Neural progenitor cell (in vitro differentiated cells): ENCODE measurements at regions not wholly inside any gene's neighbourhood (a gene's known extent, or its start where the extent isn't known, plus 50 kb on each side); places are given as distances from the start of the nearest gene placed in this dataset.

ENCODE experiments used
- DNase-seq: peaks from one replicate; pipeline ENCODE4 v3.0.0-alpha.2; 2016; ENCODE audit warnings: low spot score
- H2AFZ ChIP-seq: fragments of 200-600 bp; sonication (generic); replicated peaks from 2 replicates; pipeline ENCODE4 v1.6.1; 2016; ENCODE audit warnings: antibody characterized with exemption
- H3F3A ChIP-seq: fragments of 200-600 bp; sonication (generic); 2 replicates; pipeline ENCODE4 v1.6.1; 2016; ENCODE audit warnings: antibody characterized with exemption, low read depth
- H3K27ac ChIP-seq: fragments of 200-600 bp; sonication (generic); 2 replicates; pipeline ENCODE4 v1.5.1; 2016; ENCODE audit warnings: mild to moderate bottlenecking
- H3K27me3 ChIP-seq: fragments of 200-600 bp; sonication (generic); 2 replicates; pipeline ENCODE4 v1.6.1; 2016; ENCODE audit warnings: mild to moderate bottlenecking, moderate library complexity
- H3K36me3 ChIP-seq: fragments of 200-600 bp; sonication (generic); 2 replicates; pipeline ENCODE4 v1.5.1; 2016
- H3K4me1 ChIP-seq: fragments of 200-600 bp; sonication (generic); 2 replicates; pipeline ENCODE4 v1.6.1; 2016; ENCODE audit warnings: mixed run types
- H3K4me2 ChIP-seq: fragments of 200-600 bp; sonication (generic); 2 replicates; pipeline ENCODE4 v1.6.1; 2016
- H3K4me3 ChIP-seq: fragments of 200-600 bp; sonication (generic); 2 replicates; pipeline ENCODE4 v1.5.1; 2016
- H3K79me2 ChIP-seq: fragments of 200-600 bp; sonication (generic); 2 replicates; pipeline ENCODE4 v1.6.1; 2016; ENCODE audit warnings: low read depth
- H3K9ac ChIP-seq: fragments of 200-600 bp; sonication (generic); 2 replicates; pipeline ENCODE4 v1.6.1; 2016
- H3K9me3 ChIP-seq: fragments of 200-600 bp; sonication (generic); 2 replicates; pipeline ENCODE4 v1.5.1; 2016; ENCODE audit warnings: low read depth
- H4K20me1 ChIP-seq: fragments of 200-600 bp; sonication (generic); 2 replicates; pipeline ENCODE4 v1.6.1; 2016; ENCODE audit warnings: low read depth
- H3K27ac Mint-ChIP-seq: 3 replicates; pipeline ENCODE4 v1.8.0; 2021; ENCODE audit warnings: mixed read lengths
- H3K27me3 Mint-ChIP-seq: 2 replicates; pipeline ENCODE4 v1.8.0; 2022; ENCODE audit warnings: low read depth, mild to moderate bottlenecking, inconsistent platforms, moderate library complexity, mixed read lengths; ENCODE audit not compliant: insufficient read depth
- H3K36me3 Mint-ChIP-seq: 3 replicates; pipeline ENCODE4 v1.8.0; 2021; ENCODE audit warnings: mixed read lengths
- H3K4me1 Mint-ChIP-seq: 3 replicates; pipeline ENCODE4 v1.8.0; 2021; ENCODE audit warnings: mixed read lengths
- H3K4me3 Mint-ChIP-seq: 3 replicates; pipeline ENCODE4 v1.8.0; 2021; ENCODE audit warnings: mild to moderate bottlenecking, moderate library complexity, mixed read lengths
- H3K9me3 Mint-ChIP-seq: 3 replicates; pipeline ENCODE4 v1.8.0; 2020; ENCODE audit warnings: mixed read lengths
- EZH2 ChIP-seq: fragments of 200-600 bp; sonication (generic); IDR thresholded peaks from 2 replicates; pipeline ENCODE4 v1.6.1; 2017; ENCODE audit warnings: antibody characterized with exemption, mild to moderate bottlenecking, moderate library complexity
- EZH2phosphoT487 ChIP-seq: fragments of 200-600 bp; sonication (generic); IDR thresholded peaks from 2 replicates; pipeline ENCODE4 v1.6.1; 2017; ENCODE audit warnings: antibody characterized with exemption
- TF ChIP-seq, protein P1 (sequence below): fragments of 200-600 bp; sonication (generic); IDR thresholded peaks from 2 replicates; pipeline ENCODE4 v1.5.1; 2017; ENCODE audit warnings: antibody characterized with exemption, mild to moderate bottlenecking

DNA sequence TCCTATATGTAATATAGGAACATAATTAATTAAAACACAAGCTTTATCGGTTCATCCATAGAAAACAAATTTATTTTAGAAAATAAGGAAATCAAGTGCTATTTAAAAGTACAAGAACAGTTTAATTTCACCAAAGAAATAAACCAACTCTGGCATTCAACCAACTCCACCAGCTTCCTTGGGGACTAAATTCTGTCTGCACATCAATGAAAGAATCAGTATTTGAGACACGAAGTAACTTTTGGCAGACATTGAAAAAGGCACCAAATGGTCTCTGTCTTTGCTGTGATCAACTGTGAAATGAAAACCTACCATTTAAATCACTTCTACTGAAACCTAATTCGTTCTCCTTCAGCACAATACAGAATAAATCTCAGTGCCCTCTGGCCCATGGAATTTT is 719.7 kb upstream of the GRIA3 start:
- H3K4me1 ChIP-seq = no peaks in the 10 kb centered on the region
- no peaks in the 10 kb centered on the region for H3K36me3 ChIP-seq
- H3K9ac ChIP-seq = no peak overlapping the region
- Mint-ChIP-seq H3K27ac (no peak overlapping the region), H3K9me3 (no peaks in the 10 kb centered on the region), H3K36me3 (no peaks in the 10 kb centered on the region), H3K27me3 (no peaks in the 10 kb centered on the region), H3K4me3 (no peak overlapping the region), H3K4me1 (no peaks in the 10 kb centered on the region)
- H3K4me3 ChIP-seq = no peak overlapping the region
- no peak for DNase-seq
- H3K79me2 ChIP-seq = no peaks in the 10 kb centered on the region
- peaks cover 4% of the 10 kb centered on the region for H3K9me3 ChIP-seq
- no peaks in the 10 kb centered on the region for H3K27me3 ChIP-seq
- H4K20me1 ChIP-seq = no peaks in the 10 kb centered on the region
- H3K27ac ChIP-seq = no peak overlapping the region
- H3K4me2 ChIP-seq = no peak overlapping the region
- no peak overlapping the region for H2AFZ ChIP-seq
- TF ChIP-seq EZH2 = no peak
- no peak for TF ChIP-seq EZH2phosphoT487
- TF ChIP-seq, protein P1, sequence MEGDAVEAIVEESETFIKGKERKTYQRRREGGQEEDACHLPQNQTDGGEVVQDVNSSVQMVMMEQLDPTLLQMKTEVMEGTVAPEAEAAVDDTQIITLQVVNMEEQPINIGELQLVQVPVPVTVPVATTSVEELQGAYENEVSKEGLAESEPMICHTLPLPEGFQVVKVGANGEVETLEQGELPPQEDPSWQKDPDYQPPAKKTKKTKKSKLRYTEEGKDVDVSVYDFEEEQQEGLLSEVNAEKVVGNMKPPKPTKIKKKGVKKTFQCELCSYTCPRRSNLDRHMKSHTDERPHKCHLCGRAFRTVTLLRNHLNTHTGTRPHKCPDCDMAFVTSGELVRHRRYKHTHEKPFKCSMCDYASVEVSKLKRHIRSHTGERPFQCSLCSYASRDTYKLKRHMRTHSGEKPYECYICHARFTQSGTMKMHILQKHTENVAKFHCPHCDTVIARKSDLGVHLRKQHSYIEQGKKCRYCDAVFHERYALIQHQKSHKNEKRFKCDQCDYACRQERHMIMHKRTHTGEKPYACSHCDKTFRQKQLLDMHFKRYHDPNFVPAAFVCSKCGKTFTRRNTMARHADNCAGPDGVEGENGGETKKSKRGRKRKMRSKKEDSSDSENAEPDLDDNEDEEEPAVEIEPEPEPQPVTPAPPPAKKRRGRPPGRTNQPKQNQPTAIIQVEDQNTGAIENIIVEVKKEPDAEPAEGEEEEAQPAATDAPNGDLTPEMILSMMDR = no peak
- H3F3A ChIP-seq = no peaks in the 10 kb centered on the region

DNA sequence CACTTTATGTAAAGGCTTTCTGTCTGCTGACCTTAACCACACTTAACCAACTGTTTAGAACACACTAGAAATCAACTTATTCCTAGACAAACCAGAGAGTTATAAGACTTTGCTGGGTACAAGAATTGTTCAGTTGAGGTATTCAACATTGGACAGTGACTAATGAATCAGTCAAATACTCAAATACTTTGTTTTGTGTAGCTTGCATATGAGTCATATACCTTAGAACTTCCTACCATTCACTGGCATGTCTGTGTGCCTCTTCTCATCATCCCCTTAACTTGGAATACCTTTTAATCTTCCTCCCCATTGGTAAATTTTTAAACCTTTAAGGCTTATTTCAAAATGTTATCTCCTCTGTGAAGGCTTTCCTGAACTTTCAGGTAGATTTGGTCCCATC is 708.8 kb upstream of the GRIA3 start:
- no peaks in the 10 kb centered on the region for H3K36me3 ChIP-seq
- no peaks in the 10 kb centered on the region for H3K4me1 ChIP-seq
- H3K27me3 ChIP-seq = no peaks in the 10 kb centered on the region
- Mint-ChIP-seq H3K4me1 (no peaks in the 10 kb centered on the region), H3K27ac (no peak overlapping the region), H3K27me3 (no peaks in the 10 kb centered on the region), H3K36me3 (no peaks in the 10 kb centered on the region), H3K4me3 (no peak overlapping the region), H3K9me3 (no peaks in the 10 kb centered on the region)
- no peak overlapping the region for H3K9ac ChIP-seq
- no peak for DNase-seq
- H3K4me2 ChIP-seq = no peak overlapping the region
- H3K4me3 ChIP-seq = no peak overlapping the region
- no peak overlapping the region for H3K27ac ChIP-seq
- no peak overlapping the region for H2AFZ ChIP-seq
- no peaks in the 10 kb centered on the region for H3F3A ChIP-seq
- H4K20me1 ChIP-seq = no peaks in the 10 kb centered on the region
- peaks cover 4% of the 10 kb centered on the region for H3K9me3 ChIP-seq
- H3K79me2 ChIP-seq = no peaks in the 10 kb centered on the region
- TF ChIP-seq EZH2 (no peak), EZH2phosphoT487 (no peak)
- TF ChIP-seq, protein P1 = no peak

DNA sequence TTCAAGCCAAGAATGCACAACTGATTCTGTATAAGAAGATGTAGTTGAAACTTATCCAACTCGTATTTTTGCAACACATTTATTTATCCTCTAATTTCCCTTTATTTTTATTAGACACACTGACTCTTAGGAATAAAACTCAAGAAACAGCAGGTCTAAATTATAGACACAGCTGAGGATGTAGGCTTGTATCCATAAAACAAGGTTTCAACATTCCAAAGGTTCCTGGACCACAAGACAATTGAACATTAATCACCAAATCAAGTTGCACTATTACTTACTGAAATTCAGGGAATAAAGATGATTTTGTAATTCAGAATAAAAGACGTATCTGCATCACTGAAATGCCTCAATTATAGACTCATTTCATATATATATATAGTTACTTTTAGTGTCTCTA is 683.5 kb upstream of the GRIA3 start:
- no peaks in the 10 kb centered on the region for H3K4me1 ChIP-seq
- H3K27me3 ChIP-seq = no peaks in the 10 kb centered on the region
- Mint-ChIP-seq H3K4me3 (no peak overlapping the region), H3K4me1 (no peaks in the 10 kb centered on the region), H3K9me3 (peaks cover 3% of the 10 kb centered on the region), H3K36me3 (no peaks in the 10 kb centered on the region), H3K27ac (no peak overlapping the region), H3K27me3 (no peaks in the 10 kb centered on the region)
- H2AFZ ChIP-seq = no peak overlapping the region
- peaks cover under 1% of the 10 kb centered on the region for H3K9me3 ChIP-seq
- TF ChIP-seq EZH2phosphoT487 (no peak), EZH2 (no peak)
- TF ChIP-seq, protein P1 = no peak
- H3K36me3 ChIP-seq = no peaks in the 10 kb centered on the region
- H3K9ac ChIP-seq = no peak overlapping the region
- no peak overlapping the region for H3K27ac ChIP-seq
- H3K79me2 ChIP-seq = no peaks in the 10 kb centered on the region
- no peak overlapping the region for H3K4me3 ChIP-seq
- H4K20me1 ChIP-seq = no peaks in the 10 kb centered on the region
- H3K4me2 ChIP-seq = no peak overlapping the region
- H3F3A ChIP-seq = no peaks in the 10 kb centered on the region
- DNase-seq = no peak

- peaks cover 3% of the 10 kb centered on the region for H3K9me3 Mint-ChIP-seq
- Histone ChIP-seq H3K79me2 (no peaks in the 10 kb centered on the region), H3K27ac (no peak overlapping the region), H3K4me1 (no peaks in the 10 kb centered on the region), H2AFZ (no peak overlapping the region), H3K4me2 (no peak overlapping the region), H3K9ac (no peak overlapping the region), H4K20me1 (no peaks in the 10 kb centered on the region), H3F3A (no peaks in the 10 kb centered on the region), H3K4me3 (no peak overlapping the region), H3K9me3 (peaks cover 8% of the 10 kb centered on the region), H3K27me3 (no peaks in the 10 kb centered on the region), H3K36me3 (no peaks in the 10 kb centered on the region)
- no peak for DNase-seq
- H3K36me3 Mint-ChIP-seq = no peaks in the 10 kb centered on the region
- no peak overlapping the region for H3K27ac Mint-ChIP-seq
- no peaks in the 10 kb centered on the region for H3K4me1 Mint-ChIP-seq
- no peak overlapping the region for H3K4me3 Mint-ChIP-seq
- TF ChIP-seq, protein P1 = no peak
- no peak for TF ChIP-seq EZH2phosphoT487
- TF ChIP-seq EZH2 = no peak
- no peaks in the 10 kb centered on the region for H3K27me3 Mint-ChIP-seq
These were observed 682.4 kb upstream of the GRIA3 start for GRCh38 chrX:122501652-122502051.
